ENCODE measurements at regions not wholly inside any gene's neighbourhood (a gene's known extent, or its start where the extent isn't known, plus 50 kb on each side); places are given as distances from the start of the nearest gene placed in this dataset.

DNA sequence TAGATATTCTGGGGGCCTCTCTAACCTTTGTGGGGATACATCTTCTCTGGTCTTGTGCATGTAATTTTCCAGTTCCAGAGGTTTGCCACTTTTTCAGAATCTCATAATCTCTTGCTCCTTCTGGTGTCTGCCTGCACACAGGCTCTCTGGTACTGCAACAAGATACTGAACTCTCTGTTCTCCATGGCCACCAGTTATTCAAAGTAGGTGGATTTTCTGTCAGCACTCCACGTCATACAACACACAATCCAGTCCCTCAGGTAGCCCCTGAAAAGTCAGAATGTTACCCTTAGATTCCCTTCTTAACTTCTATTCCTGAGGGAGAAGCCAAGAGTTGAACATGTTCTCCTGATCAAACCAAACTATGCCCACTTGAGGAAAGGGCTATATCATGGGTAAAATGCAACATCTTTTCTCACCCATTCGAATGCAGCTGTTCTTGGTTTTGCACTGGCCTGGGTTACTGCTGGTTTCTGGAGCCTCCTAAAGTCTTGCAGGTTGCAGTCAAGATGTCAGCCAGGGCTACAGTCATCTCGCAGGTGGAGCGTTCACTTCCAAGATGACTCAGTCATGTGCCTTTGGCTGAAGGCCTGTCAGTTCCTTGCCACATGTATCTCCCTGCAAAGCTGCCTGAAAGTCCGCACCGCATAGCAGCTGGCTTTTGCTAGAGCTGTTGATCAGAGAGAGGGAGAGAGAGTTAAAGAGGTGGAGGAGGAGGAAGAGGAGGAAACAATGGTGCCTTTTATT is 57.7 kb upstream of the TUBA3C start:
- no peak for DNase-seq (ENCODE audit: low read depth in 1 of 2, low spot score in 1 of 2)
- TF ChIP-seq, protein P1, sequence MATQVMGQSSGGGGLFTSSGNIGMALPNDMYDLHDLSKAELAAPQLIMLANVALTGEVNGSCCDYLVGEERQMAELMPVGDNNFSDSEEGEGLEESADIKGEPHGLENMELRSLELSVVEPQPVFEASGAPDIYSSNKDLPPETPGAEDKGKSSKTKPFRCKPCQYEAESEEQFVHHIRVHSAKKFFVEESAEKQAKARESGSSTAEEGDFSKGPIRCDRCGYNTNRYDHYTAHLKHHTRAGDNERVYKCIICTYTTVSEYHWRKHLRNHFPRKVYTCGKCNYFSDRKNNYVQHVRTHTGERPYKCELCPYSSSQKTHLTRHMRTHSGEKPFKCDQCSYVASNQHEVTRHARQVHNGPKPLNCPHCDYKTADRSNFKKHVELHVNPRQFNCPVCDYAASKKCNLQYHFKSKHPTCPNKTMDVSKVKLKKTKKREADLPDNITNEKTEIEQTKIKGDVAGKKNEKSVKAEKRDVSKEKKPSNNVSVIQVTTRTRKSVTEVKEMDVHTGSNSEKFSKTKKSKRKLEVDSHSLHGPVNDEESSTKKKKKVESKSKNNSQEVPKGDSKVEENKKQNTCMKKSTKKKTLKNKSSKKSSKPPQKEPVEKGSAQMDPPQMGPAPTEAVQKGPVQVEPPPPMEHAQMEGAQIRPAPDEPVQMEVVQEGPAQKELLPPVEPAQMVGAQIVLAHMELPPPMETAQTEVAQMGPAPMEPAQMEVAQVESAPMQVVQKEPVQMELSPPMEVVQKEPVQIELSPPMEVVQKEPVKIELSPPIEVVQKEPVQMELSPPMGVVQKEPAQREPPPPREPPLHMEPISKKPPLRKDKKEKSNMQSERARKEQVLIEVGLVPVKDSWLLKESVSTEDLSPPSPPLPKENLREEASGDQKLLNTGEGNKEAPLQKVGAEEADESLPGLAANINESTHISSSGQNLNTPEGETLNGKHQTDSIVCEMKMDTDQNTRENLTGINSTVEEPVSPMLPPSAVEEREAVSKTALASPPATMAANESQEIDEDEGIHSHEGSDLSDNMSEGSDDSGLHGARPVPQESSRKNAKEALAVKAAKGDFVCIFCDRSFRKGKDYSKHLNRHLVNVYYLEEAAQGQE (IDR thresholded peaks at IDR 0.05; ENCODE audit: insufficient replicate concordance, low read depth), result no peak
- TF ChIP-seq POLR2AphosphoS5 (IDR thresholded peaks at IDR 0.05; ENCODE audit: low read depth), result no peak
- TF ChIP-seq, protein P2, sequence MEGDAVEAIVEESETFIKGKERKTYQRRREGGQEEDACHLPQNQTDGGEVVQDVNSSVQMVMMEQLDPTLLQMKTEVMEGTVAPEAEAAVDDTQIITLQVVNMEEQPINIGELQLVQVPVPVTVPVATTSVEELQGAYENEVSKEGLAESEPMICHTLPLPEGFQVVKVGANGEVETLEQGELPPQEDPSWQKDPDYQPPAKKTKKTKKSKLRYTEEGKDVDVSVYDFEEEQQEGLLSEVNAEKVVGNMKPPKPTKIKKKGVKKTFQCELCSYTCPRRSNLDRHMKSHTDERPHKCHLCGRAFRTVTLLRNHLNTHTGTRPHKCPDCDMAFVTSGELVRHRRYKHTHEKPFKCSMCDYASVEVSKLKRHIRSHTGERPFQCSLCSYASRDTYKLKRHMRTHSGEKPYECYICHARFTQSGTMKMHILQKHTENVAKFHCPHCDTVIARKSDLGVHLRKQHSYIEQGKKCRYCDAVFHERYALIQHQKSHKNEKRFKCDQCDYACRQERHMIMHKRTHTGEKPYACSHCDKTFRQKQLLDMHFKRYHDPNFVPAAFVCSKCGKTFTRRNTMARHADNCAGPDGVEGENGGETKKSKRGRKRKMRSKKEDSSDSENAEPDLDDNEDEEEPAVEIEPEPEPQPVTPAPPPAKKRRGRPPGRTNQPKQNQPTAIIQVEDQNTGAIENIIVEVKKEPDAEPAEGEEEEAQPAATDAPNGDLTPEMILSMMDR (IDR thresholded peaks at IDR 0.05; ENCODE audit: insufficient read depth, low read length), result no peak
- TF ChIP-seq SPI1 (IDR thresholded peaks at IDR 0.05; ENCODE audit: borderline replicate concordance, low read depth), result no peak
- no peak for TF ChIP-seq GABPA (IDR thresholded peaks at IDR 0.05; ENCODE audit: low read depth)
- no peaks in the 10 kb centered on the region for H3K27me3 ChIP-seq (ENCODE audit: insufficient read depth, poor library complexity, severe bottlenecking)
- no peak overlapping the region for H3K27ac ChIP-seq (replicated peaks)
- no peak overlapping the region for H3K4me3 ChIP-seq (replicated peaks; ENCODE audit: insufficient read depth, low read length)
